Right ventricle myocardium inferior (tissue), 1 donor: ENCODE measurements at regions not wholly inside any gene's neighbourhood (a gene's known extent, or its start where the extent isn't known, plus 50 kb on each side); places are given as distances from the start of the nearest gene placed in this dataset.

ENCODE experiments used
- ATAC-seq: fragments of 200-7000 bp; cut with Tn5 transposase; one replicate; pipeline ENCODE4 v1.9.1; 2020; ENCODE audit warnings: mild to moderate bottlenecking, moderate library complexity
- DNase-seq: peaks from one replicate; pipeline ENCODE4 v3.0.0; 2021; ENCODE audit errors: missing footprints
- intact Hi-C: fragments of 100-400 bp; cut with DNase I; formaldehyde crosslinking; loops from one replicate; pipeline ENCODE4 v1.11.0; 2022
- donor health status: DM: no; HTN: yes; CAD: no; lungs with severe emphysema.

- intact Hi-C loops, result loop anchor here (5.0 kb wide), 2 partner anchors 115 to 145 kb away; partner anchors contain the start of gene F3
- DNase-seq (no peak), ATAC-seq (no peak)
Observed at GRCh38 chr1:94656967-94657366, 115.4 kb upstream of the F3 start.

DNA sequence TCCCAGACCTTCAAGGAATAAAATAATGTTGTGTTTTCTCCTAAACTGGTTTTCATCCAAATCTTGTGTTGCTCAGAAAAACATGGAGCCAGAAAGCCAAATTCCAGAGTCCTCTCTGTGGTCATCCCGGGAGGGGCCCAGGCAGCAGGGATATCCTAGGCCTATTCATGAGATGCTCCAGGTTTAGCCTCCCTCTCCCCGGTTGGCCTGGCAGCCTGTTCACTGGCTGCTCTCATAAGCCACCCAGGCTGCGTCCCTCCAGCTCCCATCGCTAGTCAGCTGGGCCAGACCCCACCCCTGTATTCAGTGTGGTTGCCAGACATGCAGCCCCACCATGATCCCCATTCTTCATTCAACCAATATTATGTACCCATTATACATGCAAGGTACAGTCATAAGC lies 113.4 kb upstream of the F3 start:
- DNase-seq (no peak), ATAC-seq (no peak)
- intact Hi-C loops, result loop anchor here (5.0 kb wide), 2 partner anchors 113 to 147 kb away; partner anchors contain the start of gene F3

DNA sequence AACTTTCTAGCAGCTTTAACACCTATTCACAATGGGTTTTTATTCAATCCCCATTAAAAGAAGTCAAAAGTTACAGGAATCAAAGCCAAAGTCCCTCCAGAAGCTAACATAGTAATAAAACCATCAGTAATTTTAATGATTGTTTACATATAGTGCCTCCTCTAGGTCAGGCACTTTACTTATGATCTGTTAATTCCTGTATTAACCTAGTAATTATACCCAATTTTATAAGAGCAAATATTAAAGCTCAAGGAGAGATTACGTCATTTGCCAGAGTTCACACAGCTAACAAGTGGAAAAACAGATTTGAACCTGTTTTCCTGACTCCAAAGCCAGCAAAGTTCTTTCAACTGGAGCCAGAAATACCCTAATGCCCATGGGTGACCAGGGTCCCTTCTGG lies 112.9 kb upstream of the F3 start:
- no peak for ATAC-seq
- intact Hi-C loops, result no loop called here

GRCh38 chr1:94654031-94654430 lies 112.5 kb upstream of the F3 start:
- DNase-seq (no peak), ATAC-seq (no peak)
- intact Hi-C loops, result no loop called here

More for the DNA sequence above, 112.9 kb upstream of the F3 start:
- no peak for DNase-seq

DNA sequence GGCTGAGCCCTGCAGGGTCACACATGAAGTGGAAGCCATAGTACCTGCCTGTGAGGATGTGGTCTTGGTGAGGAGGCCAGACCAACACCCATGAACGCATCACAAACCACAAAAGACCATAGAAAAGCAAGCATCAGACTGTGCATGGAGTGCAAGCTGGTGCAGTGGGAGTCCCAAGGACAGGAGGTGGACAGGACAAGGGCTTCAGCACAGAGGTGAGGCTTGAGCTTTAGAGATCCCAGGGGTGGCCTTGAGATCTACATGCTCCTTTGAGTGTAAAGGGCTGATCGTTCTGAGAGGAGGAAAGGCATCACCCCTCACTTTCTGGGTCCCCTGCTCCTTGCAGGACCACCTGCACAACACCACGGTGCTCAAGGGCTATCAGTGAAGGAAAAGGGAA lies 111.9 kb upstream of the F3 start:
- DNase-seq, result no peak
- intact Hi-C loops, result no loop called here
- no peak for ATAC-seq

- intact Hi-C loops, result no loop called here
- DNase-seq (no peak), ATAC-seq (no peak)
Observed at GRCh38 chr1:94651076-94651475, 109.5 kb upstream of the F3 start.

- intact Hi-C loops, result no loop called here
- ATAC-seq (no peak), DNase-seq (no peak)
Observed at GRCh38 chr1:94650301-94650700, 108.7 kb upstream of the F3 start.

- DNase-seq (peak; percentile 76), ATAC-seq (peak; percentile 46)
- intact Hi-C loops, result no loop called here
Observed at GRCh38 chr1:94648225-94649007, 106.9 kb upstream of the F3 start.

DNA sequence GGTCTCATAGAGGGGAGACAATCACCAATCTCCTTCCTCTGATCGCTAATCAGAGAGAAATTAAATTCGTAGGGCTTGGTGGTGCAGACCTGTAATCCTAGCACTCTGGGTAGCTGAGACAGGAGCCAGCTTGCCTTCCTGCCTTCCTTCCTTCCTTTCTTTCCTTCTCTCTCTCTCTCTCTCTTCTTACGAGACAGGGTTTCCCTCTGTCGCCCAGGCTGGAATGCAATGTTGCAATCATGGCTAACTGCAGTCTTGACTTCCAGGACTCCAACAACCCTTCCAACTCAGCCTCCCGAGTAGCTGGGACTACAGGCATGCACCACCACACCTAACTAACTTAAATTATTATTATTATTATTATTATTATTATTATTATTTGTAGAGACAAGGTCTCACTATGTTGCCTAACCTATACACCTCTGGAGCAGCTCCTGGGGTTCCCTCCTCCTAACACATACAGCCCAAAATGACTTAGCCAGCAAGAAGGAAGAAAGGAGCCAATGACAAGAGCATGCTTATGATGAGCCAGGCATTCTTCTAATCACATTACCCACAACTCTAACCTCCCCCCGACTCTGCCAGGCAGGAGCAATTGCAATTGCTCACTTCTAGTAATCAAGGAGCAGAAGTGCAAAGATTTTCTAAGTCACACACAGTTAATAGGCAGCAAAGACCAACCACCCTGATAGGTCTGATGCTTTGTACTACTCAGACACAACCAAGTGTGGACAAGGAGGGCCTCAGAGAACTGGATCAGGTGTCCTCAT lies 105.4 kb upstream of the F3 start:
- intact Hi-C loops, result no loop called here
- ATAC-seq (no peak), DNase-seq (no peak)

- DNase-seq (no peak), ATAC-seq (no peak)
- intact Hi-C loops, result no loop called here
Observed at GRCh38 chr1:94646141-94646643, 104.6 kb upstream of the F3 start.

- intact Hi-C loops, result no loop called here
- ATAC-seq (no peak), DNase-seq (no peak)
Observed at GRCh38 chr1:94644352-94644751, 102.8 kb upstream of the F3 start.

GRCh38 chr1:94643819-94644218 lies 102.3 kb upstream of the F3 start:
- DNase-seq (no peak), ATAC-seq (no peak)
- intact Hi-C loops, result no loop called here

DNA sequence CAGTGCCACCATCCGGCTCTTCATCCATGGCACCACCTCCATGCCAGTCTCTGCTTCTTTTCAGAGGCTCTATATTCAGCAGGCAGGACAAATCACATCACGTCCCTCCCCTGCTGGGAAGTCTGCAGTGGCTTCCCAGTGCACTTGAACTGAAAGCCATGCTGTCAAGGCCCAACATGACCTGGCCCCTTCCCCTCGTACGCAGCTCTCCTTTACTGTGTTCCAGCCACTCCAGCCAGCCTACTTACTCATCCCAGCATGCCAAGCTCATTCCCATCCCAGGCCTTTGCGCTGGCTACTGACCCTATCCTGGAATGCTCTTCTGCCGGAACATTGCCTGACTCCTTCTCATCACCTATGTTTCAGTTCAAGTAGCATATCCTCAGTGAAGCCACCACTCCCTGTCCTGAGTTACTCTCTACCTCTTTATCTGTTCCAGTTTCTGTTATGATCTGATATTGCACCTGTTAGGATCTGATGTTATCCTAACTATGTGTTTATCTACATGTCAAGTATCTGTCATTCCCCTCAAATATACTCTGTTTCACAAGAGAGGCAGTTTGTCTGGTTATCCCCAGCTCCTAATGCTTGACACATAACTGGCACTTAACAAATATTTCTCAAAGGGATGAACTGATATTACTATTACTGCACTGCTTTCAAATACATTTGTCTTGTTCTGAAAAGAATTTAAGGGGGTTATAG lies 101.2 kb upstream of the F3 start:
- ATAC-seq (no peak), DNase-seq (no peak)
- intact Hi-C loops, result no loop called here

DNA sequence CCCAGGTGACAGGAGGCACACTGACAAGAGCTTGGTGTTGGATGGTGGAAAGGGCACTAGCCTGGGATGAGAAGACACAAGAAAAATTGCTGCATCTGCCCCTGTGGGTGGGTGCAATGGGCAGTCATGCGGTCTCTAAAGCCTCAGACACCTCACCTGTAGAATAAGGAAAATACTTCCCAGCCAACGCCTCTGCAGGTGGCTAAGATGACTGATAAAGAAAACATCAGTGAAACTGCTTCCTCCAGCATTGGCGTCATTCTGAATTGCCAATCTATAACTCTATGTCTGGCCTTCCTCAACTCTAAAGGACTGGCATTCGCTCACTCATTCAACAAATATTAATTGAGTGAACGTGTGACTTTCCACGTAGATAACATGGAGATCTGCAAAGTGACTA lies 100.4 kb upstream of the F3 start:
- ATAC-seq, result no peak
- intact Hi-C loops, result no loop called here
- no peak for DNase-seq

DNA sequence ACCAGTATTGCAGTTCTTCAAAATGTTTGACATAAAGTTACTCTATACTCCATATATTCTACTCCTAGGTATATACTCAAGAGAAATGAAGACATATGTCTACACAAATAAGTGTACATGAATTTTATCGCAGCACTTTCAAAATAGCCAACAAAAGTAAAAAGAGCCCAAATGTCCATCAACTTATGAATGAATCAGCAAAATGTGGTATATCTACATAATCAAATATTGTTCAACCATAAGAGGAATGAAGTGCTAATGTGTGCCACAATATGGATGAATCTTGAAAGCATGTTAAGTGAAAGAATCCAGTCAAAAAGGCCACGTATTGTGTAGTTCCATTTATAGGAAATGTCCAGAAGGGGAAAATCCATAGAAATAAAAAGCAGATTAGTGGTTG lies 98.6 kb upstream of the F3 start:
- intact Hi-C loops, result no loop called here
- ATAC-seq (no peak), DNase-seq (no peak)

DNA sequence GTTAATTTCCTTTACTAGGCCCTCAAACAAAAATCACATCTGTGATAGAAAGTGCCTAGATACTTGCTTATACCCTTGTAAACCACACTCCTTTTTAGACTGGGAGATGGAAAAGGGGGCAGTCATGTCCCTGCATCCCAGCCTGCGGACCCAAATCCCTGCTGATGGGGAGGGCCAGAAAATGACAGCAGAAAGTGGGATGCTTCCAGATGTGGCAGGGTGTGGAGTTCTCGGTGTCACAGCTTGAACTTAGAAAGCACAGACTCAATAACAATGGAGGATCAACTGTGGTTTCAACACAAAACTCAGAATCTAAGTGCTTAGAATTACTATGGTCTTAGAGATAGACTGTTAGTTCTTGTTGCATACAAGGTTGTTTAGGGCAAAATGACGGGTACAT lies 95.6 kb upstream of the F3 start:
- intact Hi-C loops, result no loop called here
- DNase-seq (no peak), ATAC-seq (no peak)

DNA sequence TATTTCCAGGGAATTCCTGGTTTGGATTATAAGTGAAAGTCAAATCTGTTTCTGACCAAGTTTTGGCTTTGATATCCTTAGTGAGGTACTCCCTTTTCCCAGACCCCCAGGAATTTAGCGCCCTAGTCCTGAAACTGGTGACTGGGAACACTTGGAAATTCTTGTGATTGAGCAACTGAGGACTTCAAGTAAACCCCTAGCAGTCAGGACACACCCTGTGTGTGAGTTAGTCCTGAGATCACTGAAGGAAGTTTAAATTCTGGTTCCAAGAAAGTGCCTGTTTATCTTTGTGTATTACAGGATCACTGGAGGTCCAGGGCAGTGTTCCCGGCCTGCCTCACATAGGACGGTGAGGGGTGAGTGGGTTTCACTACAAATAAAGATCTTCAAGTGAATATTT lies 95.1 kb upstream of the F3 start:
- DNase-seq (no peak), ATAC-seq (no peak)
- intact Hi-C loops, result no loop called here

- intact Hi-C loops, result no loop called here
- DNase-seq, result no peak
Observed at GRCh38 chr1:94636100-94636499, 94.5 kb upstream of the F3 start.

GRCh38 chr1:94634977-94635416 lies 93.4 kb upstream of the F3 start:
- intact Hi-C loops, result no loop called here
- ATAC-seq, result no peak
- no peak for DNase-seq

More at GRCh38 chr1:94636100-94636499, 94.5 kb upstream of the F3 start:
- ATAC-seq, result no peak
